Limb (tissue), 2 donors: ENCODE measurements at regions not wholly inside any gene's neighbourhood (a gene's known extent, or its start where the extent isn't known, plus 50 kb on each side); places are given as distances from the start of the nearest gene placed in this dataset.
A peak's percentile ranks its signal among the peaks of the same experiment; 100 is the strongest.
"Not testable (repeated sequence)": the region's sequence is repeated elsewhere in the genome, so short reads cannot be mapped to it uniquely, and the experiment has no call there.

Experiments used
- DNase-seq, 2 donors: peaks; one replicate each; pipeline ENCODE4 v3.0.0-alpha.2; 2016; ENCODE audit errors: extremely low spot score in 2 of 2

- DNase-seq, result peak in 1 of 2 donors; percentile 33
These were observed 274.9 kb upstream of the LMO3 start for GRCh38 chr12:16880864-16881285.

DNA sequence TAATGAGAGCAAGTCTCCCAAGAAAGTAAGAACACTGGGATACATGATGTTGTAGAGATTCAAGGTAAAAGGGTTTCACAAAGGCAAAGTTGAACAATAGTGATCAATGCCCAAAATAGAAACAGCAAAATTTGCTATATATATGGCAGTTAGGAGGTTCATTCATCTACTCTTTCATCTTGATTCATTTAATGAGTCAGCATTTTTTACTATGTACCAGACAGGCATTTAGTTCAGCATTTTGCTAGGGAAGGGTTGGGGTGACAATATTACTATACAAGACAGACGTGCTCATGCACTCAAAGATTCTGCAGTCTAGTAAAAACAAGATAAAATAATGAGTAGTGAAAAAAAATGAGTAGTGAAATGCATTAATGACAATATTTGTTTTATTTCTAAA is 264.9 kb upstream of the LMO3 start:
- no peak for DNase-seq

DNA sequence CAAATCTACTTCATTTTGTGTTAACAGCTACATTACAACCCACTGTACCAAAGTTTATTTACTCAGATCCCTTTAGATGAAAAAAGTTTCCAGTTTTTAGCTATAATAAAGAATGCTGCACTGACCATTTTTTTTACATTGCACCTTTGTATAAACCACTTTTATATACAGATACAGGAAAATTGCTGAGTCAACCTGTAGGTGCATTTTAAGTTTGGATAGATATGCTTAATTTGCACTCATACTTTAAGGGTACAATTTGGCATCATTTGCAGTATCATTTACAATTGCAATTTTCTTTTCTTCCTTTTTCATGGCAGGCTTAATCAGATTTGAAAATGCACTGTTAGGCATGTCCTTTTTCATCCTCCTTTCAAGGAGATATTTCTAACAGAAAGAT is 257.8 kb upstream of the LMO3 start:
- DNase-seq, result no peak

- no peak for DNase-seq
These were observed 251.5 kb upstream of the LMO3 start for GRCh38 chr12:16857456-16857923.

GRCh38 chr12:16854465-16854864 is 248.5 kb upstream of the LMO3 start:
- no peak for DNase-seq

- DNase-seq, result no peak
These were observed 243.5 kb upstream of the LMO3 start for GRCh38 chr12:16849473-16849872.

- no peak for DNase-seq
These were observed 238.9 kb upstream of the LMO3 start for GRCh38 chr12:16844875-16845274.

DNA sequence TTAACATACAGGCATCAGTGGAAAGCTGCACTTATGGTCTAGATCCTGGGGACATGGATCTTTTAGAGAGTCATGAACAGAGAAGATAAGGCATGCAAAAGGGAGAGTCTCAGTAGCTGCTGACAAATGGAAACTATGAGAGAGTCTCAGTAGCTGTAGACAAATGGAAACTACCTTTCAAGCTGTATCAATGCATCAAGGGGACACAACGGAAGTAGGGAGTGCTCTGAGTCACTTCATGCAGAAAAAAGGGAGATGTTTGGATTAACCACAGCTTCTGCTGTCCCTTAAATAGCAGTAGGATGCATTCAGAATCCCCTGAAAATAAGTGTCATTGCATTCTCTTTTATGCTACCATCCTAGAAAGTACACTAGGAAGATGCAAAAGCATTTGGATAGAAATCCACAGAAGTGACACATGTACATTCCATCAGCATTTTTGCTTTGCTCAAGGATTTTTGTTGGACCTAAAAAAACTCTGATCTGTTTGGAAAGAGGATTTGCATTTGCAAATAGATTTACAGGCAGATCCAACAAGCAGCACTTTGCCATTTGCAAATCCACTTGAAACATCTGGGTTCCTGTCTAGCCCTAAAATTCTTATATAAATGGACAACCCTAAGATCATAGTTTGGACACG is 227.5 kb upstream of the LMO3 start:
- DNase-seq, result no peak

DNA sequence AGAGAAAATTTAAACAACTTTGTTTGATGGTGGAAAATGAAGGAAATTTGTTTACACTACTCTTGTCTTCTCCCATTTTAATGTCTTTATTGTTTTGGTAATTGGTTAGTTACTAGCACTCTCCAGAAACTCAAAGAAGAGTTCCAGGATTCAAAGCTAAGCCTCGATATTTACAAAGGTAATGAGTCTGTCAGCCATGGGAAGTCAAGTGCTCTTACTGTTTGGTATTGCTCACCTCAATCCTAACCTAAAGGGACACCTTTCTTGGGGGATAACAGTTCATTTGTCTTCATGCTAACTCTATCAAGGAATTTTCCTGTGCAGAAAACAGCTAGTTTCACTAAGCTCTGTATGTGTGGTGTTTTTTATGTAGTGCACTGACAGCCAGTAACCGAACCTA is 222.9 kb upstream of the LMO3 start:
- no peak for DNase-seq

DNA sequence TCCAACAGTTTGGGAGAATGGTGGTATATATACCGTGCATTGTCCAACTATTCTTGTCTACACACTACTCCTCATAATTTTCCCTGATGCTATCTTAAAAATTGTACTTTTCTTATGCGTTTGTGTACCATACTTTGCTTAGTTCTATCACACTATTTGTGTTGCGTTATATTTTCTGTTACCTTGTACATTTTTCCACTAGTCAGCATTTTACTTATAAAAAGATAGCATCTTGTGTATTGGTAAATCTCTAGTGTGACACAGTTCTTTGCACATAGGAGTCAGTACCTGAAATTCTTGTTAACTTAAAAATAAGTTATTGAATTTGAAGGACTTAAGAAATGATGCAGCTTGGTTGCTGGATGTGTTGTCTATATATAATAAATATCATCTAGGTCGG is 201.8 kb upstream of the LMO3 start:
- DNase-seq, result no peak

DNA sequence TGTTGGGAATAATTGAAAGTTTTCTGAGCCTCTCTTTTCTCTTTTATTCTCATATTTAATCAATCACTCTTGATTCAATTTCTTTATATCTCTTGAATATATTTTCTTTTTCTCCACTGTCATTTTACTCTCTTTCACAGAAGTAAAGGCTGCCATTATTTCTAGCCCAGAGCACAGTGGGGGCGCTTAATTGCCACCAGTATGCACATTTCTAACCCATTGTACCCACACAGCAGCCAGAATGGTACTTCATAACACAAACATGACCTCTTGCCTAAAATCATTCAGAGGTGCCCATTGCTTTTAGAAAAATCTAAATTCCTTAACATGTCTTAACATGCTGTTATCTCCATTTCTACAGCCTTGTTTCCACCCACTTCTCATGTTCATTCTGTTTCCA is 190.2 kb upstream of the LMO3 start:
- no peak for DNase-seq

DNA sequence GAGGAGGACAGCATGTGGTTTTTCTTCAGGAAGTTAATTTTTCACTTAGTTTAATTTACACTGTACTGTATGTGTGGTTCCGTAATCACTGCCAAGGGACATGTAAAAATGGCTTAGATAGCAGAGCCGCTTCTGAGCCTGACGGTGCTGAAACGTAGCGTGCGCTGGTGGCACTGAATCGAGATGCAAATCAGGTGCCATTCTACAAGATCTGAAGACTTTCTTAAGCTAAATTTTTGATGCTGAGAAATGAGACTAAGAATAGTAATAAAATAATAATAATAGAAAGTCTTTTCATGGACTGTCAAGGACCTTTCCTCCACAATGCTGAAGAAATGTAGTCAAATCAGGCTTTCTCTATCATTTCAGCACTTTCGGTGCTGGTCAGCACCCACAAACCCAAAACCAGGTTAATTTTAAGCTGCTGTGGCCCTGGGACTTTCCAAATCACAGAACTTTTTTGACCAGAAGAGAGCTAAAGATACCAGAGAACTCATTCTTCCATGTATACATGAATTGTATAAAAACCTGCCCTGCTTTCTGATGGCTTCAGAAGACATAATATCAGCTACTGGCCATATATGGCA is 183.3 kb upstream of the LMO3 start:
- DNase-seq, result no peak

GRCh38 chr12:16788506-16789203 is 182.7 kb upstream of the LMO3 start:
- no peak for DNase-seq

GRCh38 chr12:16785953-16786352 is 180.0 kb upstream of the LMO3 start:
- DNase-seq, result no peak

DNA sequence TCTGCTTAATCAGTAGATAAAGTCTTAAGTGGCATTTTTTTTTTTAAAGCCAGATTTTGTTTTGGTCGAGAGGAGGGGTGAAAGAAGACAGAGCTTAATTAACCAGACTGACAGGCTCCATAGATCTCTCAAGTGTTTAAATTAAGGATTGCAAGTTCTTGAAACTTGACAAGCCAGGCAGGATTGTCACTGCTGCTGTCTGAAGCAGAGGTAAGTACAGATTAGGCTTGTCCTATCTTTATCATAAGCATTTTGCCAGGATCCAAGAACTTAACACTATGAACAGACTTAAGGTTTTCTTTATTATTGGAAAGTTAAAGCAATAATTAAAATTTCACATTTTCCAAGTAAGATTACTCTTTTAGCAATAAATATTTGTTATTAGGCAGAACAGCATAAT is 179.6 kb upstream of the LMO3 start:
- DNase-seq, result no peak

DNA sequence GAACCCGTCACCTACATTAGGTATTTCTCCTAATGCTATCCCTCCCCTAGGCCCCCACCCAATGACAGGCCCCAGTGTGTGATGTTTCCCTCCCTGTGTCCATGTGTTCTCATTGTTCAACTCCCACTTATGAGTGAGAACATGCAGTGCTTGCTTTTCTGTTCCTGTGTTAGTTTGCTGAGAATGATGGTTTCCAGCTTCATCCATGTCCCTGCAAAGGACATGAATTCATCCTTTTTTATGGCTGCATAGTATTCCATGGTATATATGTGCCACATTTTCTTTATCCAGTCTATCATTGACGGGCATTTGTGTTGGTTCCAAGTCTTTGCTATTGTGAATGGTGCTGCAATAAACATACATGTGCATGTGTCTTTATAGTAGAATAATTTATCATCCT is 163.2 kb upstream of the LMO3 start:
- not testable (repeated sequence) for DNase-seq

DNA sequence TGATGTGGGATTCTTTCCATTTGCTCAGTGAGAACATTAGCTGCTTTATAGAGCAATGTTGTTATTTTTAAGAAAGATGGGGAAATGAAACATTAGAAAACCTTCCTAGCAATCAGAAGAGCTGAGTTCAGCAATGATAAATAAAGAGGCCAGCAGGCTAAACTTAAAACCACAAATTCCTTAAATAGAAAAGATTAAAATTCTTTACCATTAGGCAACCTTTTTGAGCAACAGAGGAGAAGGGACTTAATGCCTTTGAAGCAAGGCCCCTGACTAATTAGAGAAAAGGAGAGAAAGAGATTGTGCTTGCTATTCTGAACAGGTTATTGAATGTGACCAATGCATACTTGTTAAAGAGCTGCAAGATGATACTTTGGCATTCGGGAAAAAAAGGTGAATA is 160.8 kb upstream of the LMO3 start:
- DNase-seq, result no peak

DNA sequence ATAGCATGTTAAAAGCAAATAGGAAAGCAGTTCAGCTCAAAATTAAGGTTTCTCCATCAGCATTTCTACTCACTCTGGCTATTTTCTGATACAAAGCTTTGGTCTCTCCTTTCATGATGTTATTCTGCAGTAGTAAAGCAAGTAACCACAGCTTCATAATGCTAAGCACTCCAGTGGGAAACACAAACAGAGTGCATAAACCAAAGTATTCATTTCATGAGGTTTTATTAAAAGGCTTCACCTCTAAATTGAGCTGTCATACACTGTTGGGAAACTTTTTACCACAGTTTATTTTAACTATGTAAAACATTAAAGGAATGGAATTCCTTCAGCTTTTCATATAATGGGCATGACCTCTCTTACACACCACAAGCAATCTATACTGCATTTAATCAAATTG is 157.9 kb upstream of the LMO3 start:
- DNase-seq, result no peak

DNA sequence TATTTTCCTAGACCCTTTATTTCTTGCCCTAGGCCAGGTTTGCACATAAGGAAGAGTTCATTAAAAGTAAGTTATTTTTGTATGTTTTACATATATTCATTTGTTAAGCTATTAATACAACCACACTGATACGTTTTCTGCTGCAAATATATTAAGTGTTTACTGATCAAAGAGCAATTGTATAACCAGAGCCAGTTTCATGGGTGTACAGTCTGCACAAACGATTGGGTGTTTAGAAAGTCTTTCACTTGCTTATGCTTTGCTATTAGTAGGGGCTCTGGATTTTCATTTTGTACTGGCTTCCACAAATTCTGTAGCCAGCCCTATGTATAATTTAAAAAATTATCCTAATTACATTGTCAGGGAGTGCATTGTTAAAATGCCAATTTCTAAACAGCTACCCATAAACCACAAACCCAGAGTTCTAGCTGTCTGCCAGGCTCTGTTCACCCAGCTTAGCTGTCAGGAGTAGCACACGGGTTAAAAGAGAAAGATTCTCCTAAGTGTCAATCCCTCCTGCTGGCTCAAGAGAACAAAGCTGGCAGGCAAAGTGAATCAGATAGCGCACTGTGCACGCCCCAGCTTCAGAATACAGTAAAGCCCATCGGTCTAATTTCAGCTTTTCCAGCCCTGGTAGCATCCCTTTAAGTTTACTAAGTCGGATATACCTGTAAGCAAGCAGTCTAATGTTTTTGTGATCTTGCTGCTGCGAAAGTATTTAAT is 151.0 kb upstream of the LMO3 start:
- no peak for DNase-seq

GRCh38 chr12:16730772-16731171 is 124.8 kb upstream of the LMO3 start:
- no peak for DNase-seq

DNA sequence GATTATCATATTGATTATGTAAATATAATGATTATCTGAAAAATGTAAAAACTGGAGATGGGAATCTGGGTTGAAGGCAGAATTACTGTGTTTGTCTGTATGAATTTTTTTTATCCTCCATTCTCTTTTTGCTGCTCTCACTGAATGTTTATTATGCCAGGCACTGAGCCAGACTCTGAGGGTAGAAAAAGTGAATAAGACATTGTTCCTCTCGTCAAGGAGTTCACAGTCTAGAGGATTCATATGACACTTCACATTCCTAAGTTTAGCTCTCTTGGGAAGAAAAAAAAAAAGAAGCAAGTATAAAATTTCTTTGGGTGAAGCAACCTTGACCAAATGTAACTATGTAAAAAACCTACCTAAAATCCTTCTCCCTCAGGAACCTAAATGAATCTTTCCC is 120.9 kb upstream of the LMO3 start:
- no peak for DNase-seq

GRCh38 chr12:16719713-16720416 is 113.9 kb upstream of the LMO3 start:
- DNase-seq, result no peak
